K562 (cell line): ENCODE measurements at regions not wholly inside any gene's neighbourhood (a gene's known extent, or its start where the extent isn't known, plus 50 kb on each side); places are given as distances from the start of the nearest gene placed in this dataset.

ENCODE experiments used
- DNMT1 ChIP-seq: fragments of 450-650 bp; IDR thresholded peaks from 2 replicates; pipeline ENCODE4 v1.6.1; 2016; ENCODE audit warnings: antibody characterized with exemption, mild to moderate bottlenecking
- FIP1L1 ChIP-seq: fragments of 200-400 bp; formaldehyde crosslinking; IDR thresholded peaks from 2 replicates; pipeline ENCODE4 v1.6.1; 2018; ENCODE audit warnings: mild to moderate bottlenecking, low read depth, low read length; ENCODE audit not compliant: poor library complexity, severe bottlenecking
- POLR2AphosphoS5 ChIP-seq: IDR thresholded peaks from 2 replicates; pipeline ENCODE4 v1.6.1; 2011; ENCODE audit warnings: mild to moderate bottlenecking, low read depth, low read length, moderate library complexity; ENCODE audit not compliant: control insufficient read depth, insufficient read depth
- TAF1 ChIP-seq: IDR thresholded peaks from 2 replicates; pipeline ENCODE4 v1.6.1; 2011; ENCODE audit warnings: mild to moderate bottlenecking, low read length, moderate library complexity; ENCODE audit not compliant: insufficient read depth, control insufficient read depth, severe bottlenecking; ENCODE audit errors: extremely low read depth
- ZBTB7A ChIP-seq: IDR thresholded peaks from 2 replicates; pipeline ENCODE4 v1.6.1; 2011; ENCODE audit warnings: low read depth, mild to moderate bottlenecking, low read length, moderate library complexity, borderline replicate concordance; ENCODE audit not compliant: control insufficient read depth
- ZNF174 ChIP-seq: fragments of 250-450 bp; sonication (Bioruptor Pico); IDR thresholded peaks from 2 replicates; pipeline ENCODE4 v1.4.0; 2020; ENCODE audit warnings: mild to moderate bottlenecking
- ZNF311 ChIP-seq: fragments of 250-450 bp; sonication (Bioruptor Pico); IDR thresholded peaks from 2 replicates; pipeline ENCODE4 v1.4.0; 2020; ENCODE audit warnings: mild to moderate bottlenecking, moderate library complexity
- ZNF407 ChIP-seq: fragments of 450-650 bp; IDR thresholded peaks from 2 replicates; pipeline ENCODE4 v1.6.1; 2016; ENCODE audit warnings: low read depth
- ZNF655 ChIP-seq: fragments of 250-450 bp; sonication (Bioruptor Pico); IDR thresholded peaks from 2 replicates; pipeline ENCODE4 v1.5.0; 2021
- ZNF75A ChIP-seq: fragments of 450-650 bp; formaldehyde crosslinking; IDR thresholded peaks from 2 replicates; pipeline ENCODE4 v1.4.0; 2020; ENCODE audit warnings: mild to moderate bottlenecking

- TF ChIP-seq ZNF407 = no peak
- TF ChIP-seq POLR2AphosphoS5 = no peak
- TF ChIP-seq DNMT1 = no peak
- TF ChIP-seq ZNF655 (CRISPR knock-in tag) = no peak
- TF ChIP-seq TAF1 = no peak
- no peak for TF ChIP-seq ZNF311
- no peak for TF ChIP-seq ZNF75A
- TF ChIP-seq ZBTB7A = no peak
- no peak for TF ChIP-seq ZNF174
- TF ChIP-seq FIP1L1 = no peak
These were observed 237.6 kb upstream of the TCERG1L start for GRCh38 chr10:131549116-131549515.
